SK-N-SH (cell line): ENCODE measurements at regions not wholly inside any gene's neighbourhood (a gene's known extent, or its start where the extent isn't known, plus 50 kb on each side); places are given as distances from the start of the nearest gene placed in this dataset.

Experiments used
- CTCF ChIA-PET: fragments of 300-600, 350-600 bp; formaldehyde crosslinking; extraction: SDS; loops from one replicate; lab custom pipeline; 2021; lab: Yijun Ruan, JAX
- POLR2A ChIA-PET: fragments of 350-600 bp; sonication (Branson Sonifier 250); formaldehyde crosslinking; extraction: SDS; loops from one replicate; lab custom pipeline; 2020; ENCODE audit warnings: antibody characterized with exemption, inconsistent platforms; lab: Yijun Ruan, JAX
- DNase-seq: peaks from one replicate; pipeline ENCODE4 v3.0.0; 2012
- H2AFZ ChIP-seq: fragments of 200-600 bp; sonication (generic); 2 replicates; pipeline ENCODE4 v1.8.1; 2016; ENCODE audit warnings: antibody characterized with exemption, mild to moderate bottlenecking, low read depth
- H3F3A ChIP-seq: fragments of 200-600 bp; sonication (generic); replicated peaks from 2 replicates; pipeline ENCODE3; 2016; ENCODE audit warnings: antibody characterized with exemption, mild to moderate bottlenecking; ENCODE audit not compliant: insufficient read depth
- H3K27ac ChIP-seq, 2 experiments: fragments of 200-500 bp in 1 of 2; fragments of 200-600 bp in 1 of 2; sonication (Bioruptor generic) in 1 of 2; sonication (generic), shearing (Covaris generic) in 1 of 2; 2 replicates each; pipeline versions ENCODE4 v1.5.1 to v1.6.1; 2014 to 2016; ENCODE audit warnings: low read depth in 2 of 2, inconsistent platforms in 1 of 2, low read length in 1 of 2, mild to moderate bottlenecking in 1 of 2, mixed read lengths in 1 of 2
- H3K27me3 ChIP-seq: fragments of 200-600 bp; sonication (generic), shearing (Covaris generic); 2 replicates; pipeline ENCODE4 v1.6.1; 2016; ENCODE audit warnings: mixed run types; ENCODE audit not compliant: insufficient read depth
- H3K36me3 ChIP-seq, 2 experiments: fragments of 200-500 bp in 1 of 2; fragments of 200-600 bp in 1 of 2; sonication (Bioruptor generic) in 1 of 2; sonication (generic) in 1 of 2; replicated peaks in 1 of 2; 2 replicates each; pipeline versions ENCODE3 to v1.5.1; 2014 to 2016; ENCODE audit warnings: low read length in 1 of 2, mild to moderate bottlenecking in 1 of 2; ENCODE audit not compliant: insufficient read depth in 2 of 2, control insufficient read depth in 1 of 2
- H3K4me1 ChIP-seq, 2 experiments: fragments of 200-500 bp in 1 of 2; fragments of 200-600 bp in 1 of 2; sonication (Bioruptor generic) in 1 of 2; sonication (generic), shearing (Covaris generic) in 1 of 2; 2 replicates each; pipeline versions ENCODE4 v1.5.1 to v1.6.1; 2014 to 2016; ENCODE audit warnings: low read depth in 1 of 2, low read length in 1 of 2, mixed run types in 1 of 2; ENCODE audit not compliant: insufficient read depth in 2 of 2, control insufficient read depth in 1 of 2
- H3K4me2 ChIP-seq: fragments of 200-600 bp; sonication (generic), shearing (Covaris generic); 2 replicates; pipeline ENCODE4 v1.6.1; 2017; ENCODE audit warnings: mixed run types
- H3K4me3 ChIP-seq, 2 experiments: fragments of 200-500 bp in 1 of 2; fragments of 200-600 bp in 1 of 2; sonication (Bioruptor generic) in 1 of 2; sonication (generic), shearing (Covaris generic) in 1 of 2; 2 replicates each; pipeline versions ENCODE4 v1.5.1 to v1.8.1; 2014 to 2016; ENCODE audit warnings: low read depth in 2 of 2, inconsistent platforms in 1 of 2, low read length in 1 of 2, mild to moderate bottlenecking in 1 of 2, mixed read lengths in 1 of 2, moderate library complexity in 1 of 2
- H3K79me2 ChIP-seq: fragments of 200-600 bp; sonication (generic); 2 replicates; pipeline ENCODE4 v1.8.1; 2017; ENCODE audit warnings: mild to moderate bottlenecking; ENCODE audit not compliant: insufficient read depth
- H3K9ac ChIP-seq: fragments of 200-600 bp; sonication (generic); 2 replicates; pipeline ENCODE4 v1.6.1; 2017; ENCODE audit warnings: mixed run types
- H3K9me2 ChIP-seq: fragments of 200-600 bp; sonication (generic); 2 replicates; pipeline ENCODE4 v1.6.1; 2017; ENCODE audit warnings: mixed run types
- H3K9me3 ChIP-seq: fragments of 200-600 bp; sonication (generic); 2 replicates; pipeline ENCODE4 v1.6.1; 2017; ENCODE audit warnings: mixed run types, mild to moderate bottlenecking, moderate library complexity
- H4K20me1 ChIP-seq: fragments of 200-600 bp; sonication (generic); 2 replicates; pipeline ENCODE4 v1.6.1; 2017; ENCODE audit warnings: mild to moderate bottlenecking, mixed run types; ENCODE audit not compliant: insufficient read depth
- EZH2phosphoT487 ChIP-seq: fragments of 200-600 bp; sonication (generic); IDR thresholded peaks from 2 replicates; pipeline ENCODE4 v1.6.1; 2017; ENCODE audit warnings: low read depth, mixed run types, mild to moderate bottlenecking, antibody characterized with exemption, moderate library complexity, borderline replicate concordance
- FOSL2 ChIP-seq: IDR thresholded peaks from 2 replicates; pipeline ENCODE4 v1.4.0; 2012; ENCODE audit warnings: low read depth, mild to moderate bottlenecking, moderate library complexity, borderline replicate concordance
- SMC3 ChIP-seq: IDR thresholded peaks from 2 replicates; pipeline ENCODE4 v1.6.1; 2012; ENCODE audit warnings: low read depth, low read length, improper control_type of control experiment
- WGBS: methylation state at CpG from one replicate; pipeline ENCODE4 v1.1.6; 2017; ENCODE audit warnings: low lambda C conversion rate; 5-methylcytosine and 5-hydroxymethylcytosine counted together
- TF ChIP-seq, protein P1 (sequence below): fragments of 150-350 bp; IDR thresholded peaks from 2 replicates; pipeline ENCODE4 v1.6.1; 2017; ENCODE audit warnings: antibody characterized with exemption, low read length, low read depth, borderline replicate concordance
- TF ChIP-seq, protein P2 (sequence below): IDR thresholded peaks from 2 replicates; pipeline ENCODE4 v1.4.0; 2012; ENCODE audit warnings: low read depth, borderline replicate concordance
- TF ChIP-seq, protein P3 (sequence below): IDR thresholded peaks from 2 replicates; pipeline ENCODE4 v1.4.0; 2012; ENCODE audit warnings: low read depth, borderline replicate concordance
- TF ChIP-seq, protein P4 (sequence below): IDR thresholded peaks from 2 replicates; pipeline ENCODE4; 2012

DNA sequence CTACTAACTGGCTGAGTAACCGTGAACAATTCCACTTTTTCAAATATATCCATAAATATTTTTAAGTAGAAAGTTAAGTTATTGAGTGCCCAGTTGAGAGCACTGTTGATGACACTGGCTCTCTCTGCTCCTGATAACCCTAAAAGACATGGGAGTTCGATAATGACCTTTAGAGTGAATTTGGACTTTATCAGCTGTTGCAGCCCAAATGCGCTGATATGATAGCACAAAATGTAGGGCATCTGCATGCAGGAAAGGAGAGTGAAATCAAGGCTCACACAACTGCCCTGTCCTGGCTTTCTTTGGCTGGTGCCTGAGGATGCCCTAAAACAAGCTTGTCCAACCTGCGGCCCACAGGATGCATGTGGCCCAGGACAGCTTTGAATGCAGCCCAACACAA, 60.0 kb upstream of the ALK start (continued):
- TF ChIP-seq, protein P1, sequence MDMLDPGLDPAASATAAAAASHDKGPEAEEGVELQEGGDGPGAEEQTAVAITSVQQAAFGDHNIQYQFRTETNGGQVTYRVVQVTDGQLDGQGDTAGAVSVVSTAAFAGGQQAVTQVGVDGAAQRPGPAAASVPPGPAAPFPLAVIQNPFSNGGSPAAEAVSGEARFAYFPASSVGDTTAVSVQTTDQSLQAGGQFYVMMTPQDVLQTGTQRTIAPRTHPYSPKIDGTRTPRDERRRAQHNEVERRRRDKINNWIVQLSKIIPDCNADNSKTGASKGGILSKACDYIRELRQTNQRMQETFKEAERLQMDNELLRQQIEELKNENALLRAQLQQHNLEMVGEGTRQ, result no peak
- TF ChIP-seq EZH2phosphoT487, result no peak

DNA sequence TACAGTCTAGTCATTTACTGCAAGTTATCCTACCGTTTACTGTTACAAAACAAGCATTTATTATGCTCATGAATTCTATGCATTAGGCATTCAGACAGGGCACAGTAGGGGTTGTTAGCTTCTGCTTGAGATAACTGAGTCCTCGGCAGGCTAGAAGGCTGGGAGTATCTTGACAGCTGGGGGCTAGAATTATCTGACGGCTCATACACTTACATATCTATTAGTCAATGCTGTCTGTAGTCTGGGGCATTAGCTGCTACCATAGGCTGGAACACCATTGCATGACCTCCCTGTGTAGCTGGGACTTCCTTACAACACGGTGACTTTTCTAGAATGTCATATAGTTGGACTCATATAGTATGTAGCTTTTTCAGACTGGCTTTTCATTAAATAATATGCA, 61.9 kb upstream of the ALK start:
- Histone ChIP-seq H3K4me1 (no peaks in the 10 kb centered on the region; a peak in 1 of 4 replicates), H3K9me2 (no peaks in the 10 kb centered on the region), H3F3A (no peaks in the 10 kb centered on the region), H2AFZ (no peak overlapping the region), H4K20me1 (no peaks in the 10 kb centered on the region), H3K27ac (no peak overlapping the region), H3K9me3 (no peaks in the 10 kb centered on the region)
- POLR2A ChIA-PET, result interaction anchor here (1.0 kb wide), 1 partner anchor 47 kb away, joined by 3 read pairs; no protein-coding TSS in a partner anchor
- TF ChIP-seq, protein P2, sequence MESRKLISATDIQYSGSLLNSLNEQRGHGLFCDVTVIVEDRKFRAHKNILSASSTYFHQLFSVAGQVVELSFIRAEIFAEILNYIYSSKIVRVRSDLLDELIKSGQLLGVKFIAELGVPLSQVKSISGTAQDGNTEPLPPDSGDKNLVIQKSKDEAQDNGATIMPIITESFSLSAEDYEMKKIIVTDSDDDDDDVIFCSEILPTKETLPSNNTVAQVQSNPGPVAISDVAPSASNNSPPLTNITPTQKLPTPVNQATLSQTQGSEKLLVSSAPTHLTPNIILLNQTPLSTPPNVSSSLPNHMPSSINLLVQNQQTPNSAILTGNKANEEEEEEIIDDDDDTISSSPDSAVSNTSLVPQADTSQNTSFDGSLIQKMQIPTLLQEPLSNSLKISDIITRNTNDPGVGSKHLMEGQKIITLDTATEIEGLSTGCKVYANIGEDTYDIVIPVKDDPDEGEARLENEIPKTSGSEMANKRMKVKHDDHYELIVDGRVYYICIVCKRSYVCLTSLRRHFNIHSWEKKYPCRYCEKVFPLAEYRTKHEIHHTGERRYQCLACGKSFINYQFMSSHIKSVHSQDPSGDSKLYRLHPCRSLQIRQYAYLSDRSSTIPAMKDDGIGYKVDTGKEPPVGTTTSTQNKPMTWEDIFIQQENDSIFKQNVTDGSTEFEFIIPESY, result no peak
- TF ChIP-seq, protein P3, sequence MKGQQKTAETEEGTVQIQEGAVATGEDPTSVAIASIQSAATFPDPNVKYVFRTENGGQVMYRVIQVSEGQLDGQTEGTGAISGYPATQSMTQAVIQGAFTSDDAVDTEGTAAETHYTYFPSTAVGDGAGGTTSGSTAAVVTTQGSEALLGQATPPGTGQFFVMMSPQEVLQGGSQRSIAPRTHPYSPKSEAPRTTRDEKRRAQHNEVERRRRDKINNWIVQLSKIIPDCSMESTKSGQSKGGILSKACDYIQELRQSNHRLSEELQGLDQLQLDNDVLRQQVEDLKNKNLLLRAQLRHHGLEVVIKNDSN, result no peak
- TF ChIP-seq SMC3, result no peak
- TF ChIP-seq FOSL2, result no peak
- TF ChIP-seq, all 33 proteins: peak for 0
- 52% methylated on average over 4 of the region's 4 CpGs for WGBS
- CTCF ChIA-PET, result interaction anchor here (1.1 to 2.9 kb wide), 3 partner anchors 15 to 89 kb away, joined by 4 to 11 read pairs (median 5); no protein-coding TSS in a partner anchor
- H3K36me3 ChIP-seq, result no peaks in the 10 kb centered on the region
- no peaks in the 10 kb centered on the region for H3K79me2 ChIP-seq
- no peak for DNase-seq
- no peak overlapping the region for H3K4me2 ChIP-seq
- no peak overlapping the region for H3K4me3 ChIP-seq
- no peaks in the 10 kb centered on the region for H3K27me3 ChIP-seq
- no peak overlapping the region for H3K9ac ChIP-seq

DNA sequence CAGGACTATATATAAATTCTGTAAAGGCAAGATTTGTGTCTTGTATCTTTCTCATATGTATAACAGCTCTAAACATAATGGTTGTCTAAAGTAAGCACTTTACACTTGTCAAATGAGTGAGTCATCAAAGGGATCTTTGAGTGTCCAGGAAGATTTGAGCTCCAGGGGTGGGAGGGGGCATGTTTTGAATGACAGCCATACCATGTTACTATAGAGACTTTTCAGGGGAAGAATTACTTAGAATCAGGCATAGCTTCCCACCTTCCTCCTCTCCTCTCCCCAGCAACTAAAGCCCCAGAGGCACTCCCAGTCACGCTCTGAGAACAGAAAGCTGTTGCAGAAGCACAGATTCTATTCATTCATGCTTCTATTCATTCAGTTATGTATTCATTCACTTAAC, 65.8 kb upstream of the ALK start:
- Histone ChIP-seq H2AFZ (no peak overlapping the region), H3K27ac (no peak overlapping the region), H3K9ac (no peak overlapping the region), H3K4me3 (no peak overlapping the region), H3K79me2 (no peaks in the 10 kb centered on the region), H3K27me3 (no peaks in the 10 kb centered on the region), H3K36me3 (no peaks in the 10 kb centered on the region), H3F3A (no peaks in the 10 kb centered on the region), H3K9me2 (no peaks in the 10 kb centered on the region), H4K20me1 (no peaks in the 10 kb centered on the region), H3K4me2 (no peak overlapping the region), H3K9me3 (no peaks in the 10 kb centered on the region), H3K4me1 (no peaks in the 10 kb centered on the region; a peak in 1 of 4 replicates)
- CTCF ChIA-PET, result interaction anchor here (1.0 to 1.7 kb wide), 4 partner anchors 9 to 65 kb away, joined by 3 to 6 read pairs (median 3); no protein-coding TSS in a partner anchor
- TF ChIP-seq, protein P4, sequence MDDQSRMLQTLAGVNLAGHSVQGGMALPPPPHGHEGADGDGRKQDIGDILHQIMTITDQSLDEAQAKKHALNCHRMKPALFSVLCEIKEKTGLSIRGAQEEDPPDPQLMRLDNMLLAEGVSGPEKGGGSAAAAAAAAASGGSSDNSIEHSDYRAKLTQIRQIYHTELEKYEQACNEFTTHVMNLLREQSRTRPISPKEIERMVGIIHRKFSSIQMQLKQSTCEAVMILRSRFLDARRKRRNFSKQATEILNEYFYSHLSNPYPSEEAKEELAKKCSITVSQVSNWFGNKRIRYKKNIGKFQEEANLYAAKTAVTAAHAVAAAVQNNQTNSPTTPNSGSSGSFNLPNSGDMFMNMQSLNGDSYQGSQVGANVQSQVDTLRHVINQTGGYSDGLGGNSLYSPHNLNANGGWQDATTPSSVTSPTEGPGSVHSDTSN, result no peak
- POLR2A ChIA-PET, result no interaction called here
- DNase-seq, result no peak
- WGBS, result 21% methylated on average over 1 of the region's 1 CpG
